PC-9 (cell line): ENCODE measurements at regions not wholly inside any gene's neighbourhood (a gene's known extent, or its start where the extent isn't known, plus 50 kb on each side); places are given as distances from the start of the nearest gene placed in this dataset.

Source experiments
- BruUV-seq: library from RNA; stranded (reverse); fragments of 400-500 nt; replicated peaks from 2 replicates; lab custom pipeline; 2021; lab: Mats Ljungman, UMichigan
- CTCF ChIA-PET: fragments of 300-600 bp; sonication (Branson Sonifier 250); formaldehyde crosslinking; loops from one replicate; lab custom pipeline; 2022; ENCODE audit warnings: antibody characterized with exemption; lab: Charles Lee
- POLR2A ChIA-PET: fragments of 300-600 bp; sonication (Branson Sonifier 250); formaldehyde crosslinking; loops from one replicate; lab custom pipeline; 2022; ENCODE audit warnings: antibody characterized with exemption; ENCODE audit not compliant: unreplicated experiment; lab: Charles Lee
- DNase-seq, 2 experiments: peaks; one replicate each; pipeline versions ENCODE4 v3.0.0 to v3.0.0-alpha.2; 2015 to 2022; ENCODE audit warnings: mixed read lengths in 1 of 2
- H2AFZ ChIP-seq: fragments of 200-600 bp; sonication (generic); 2 replicates; pipeline ENCODE4 v1.8.1; 2017; ENCODE audit warnings: antibody characterized with exemption
- H3F3A ChIP-seq: fragments of 200-600 bp; sonication (generic); 2 replicates; pipeline ENCODE4 v1.8.1; 2017; ENCODE audit warnings: antibody characterized with exemption, mild to moderate bottlenecking, low read depth; ENCODE audit not compliant: insufficient read depth
- H3K27ac ChIP-seq: fragments of 200-600 bp; sonication (generic); 2 replicates; pipeline ENCODE4 v1.6.1; 2016; ENCODE audit warnings: mixed run types
- H3K27me3 ChIP-seq: fragments of 200-600 bp; sonication (generic); 2 replicates; pipeline ENCODE4 v1.6.1; 2016; ENCODE audit warnings: low read depth, mixed run types; ENCODE audit not compliant: insufficient read depth
- H3K36me3 ChIP-seq: fragments of 200-600 bp; sonication (generic); 2 replicates; pipeline ENCODE4 v1.6.1; 2016; ENCODE audit warnings: low read depth, mixed run types
- H3K4me1 ChIP-seq: fragments of 200-600 bp; sonication (generic); replicated peaks from 2 replicates; pipeline ENCODE4 v1.6.1; 2016; ENCODE audit warnings: mixed run types; ENCODE audit not compliant: insufficient read depth
- H3K4me2 ChIP-seq: fragments of 200-600 bp; sonication (generic); 2 replicates; pipeline ENCODE4 v1.6.1; 2017; ENCODE audit warnings: mixed run types
- H3K4me3 ChIP-seq: fragments of 200-600 bp; sonication (generic); 2 replicates; pipeline ENCODE4 v1.6.1; 2016; ENCODE audit warnings: mixed run types
- H3K79me2 ChIP-seq: fragments of 200-600 bp; sonication (generic); 2 replicates; pipeline ENCODE4 v1.6.1; 2017; ENCODE audit warnings: low read depth, mixed run types
- H3K9me2 ChIP-seq: fragments of 200-600 bp; sonication (generic); 2 replicates; pipeline ENCODE4 v1.8.1; 2017; ENCODE audit warnings: mild to moderate bottlenecking; ENCODE audit not compliant: insufficient read depth
- H3K9me3 ChIP-seq: fragments of 200-600 bp; sonication (generic); 2 replicates; pipeline ENCODE4 v1.8.1; 2016; ENCODE audit warnings: low read depth; ENCODE audit not compliant: insufficient read depth
- H4K20me1 ChIP-seq: fragments of 200-600 bp; sonication (generic); 2 replicates; pipeline ENCODE4 v1.8.1; 2017; ENCODE audit not compliant: insufficient read depth
- EZH2 ChIP-seq: fragments of 200-600 bp; sonication (generic); IDR thresholded peaks from 2 replicates; pipeline ENCODE4 v1.8.0; 2017; ENCODE audit warnings: antibody characterized with exemption, low read depth
- intact Hi-C: fragments of 100-400 bp; cut with micrococcal nuclease; formaldehyde crosslinking; loops from one replicate; pipeline ENCODE4 v1.10.0; 2022; ENCODE audit not compliant: unreplicated experiment
- TF ChIP-seq, protein P1 (sequence below): fragments of 200-600 bp; sonication (generic); conservative IDR thresholded peaks from 2 replicates; pipeline ENCODE4 v1.6.1; 2017; ENCODE audit warnings: mixed run types, antibody characterized with exemption, mild to moderate bottlenecking, moderate library complexity

DNA sequence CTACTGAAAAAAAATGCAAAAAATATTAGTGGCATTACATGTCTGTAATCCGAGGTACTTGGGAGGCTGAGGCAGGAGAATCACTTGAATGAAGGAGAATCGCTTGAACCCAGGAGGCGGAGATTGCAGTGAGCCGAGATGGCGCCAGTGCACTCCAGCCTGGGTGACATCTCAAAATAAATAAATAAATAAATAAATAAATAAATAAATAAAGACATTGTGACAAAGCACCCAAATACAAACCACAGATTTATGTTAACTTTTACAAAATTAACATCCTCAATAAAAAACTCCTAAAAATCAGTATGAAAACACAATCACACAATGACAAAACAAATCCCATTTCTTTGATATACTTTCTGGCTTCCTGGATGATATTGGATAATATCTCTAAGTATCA lies 808.3 kb downstream of the REEP3 start:
- Histone ChIP-seq H3K79me2 (no peaks in the 10 kb centered on the region), H4K20me1 (no peaks in the 10 kb centered on the region), H3K4me1 (no peaks in the 10 kb centered on the region; the same call in 1 of the 2 replicates), H3K4me3 (no peak overlapping the region), H3K36me3 (no peaks in the 10 kb centered on the region), H3F3A (no peaks in the 10 kb centered on the region), H3K27ac (no peak overlapping the region), H3K9me2 (no peaks in the 10 kb centered on the region), H3K4me2 (no peak overlapping the region), H3K9me3 (no peaks in the 10 kb centered on the region), H2AFZ (no peak overlapping the region), H3K27me3 (no peaks in the 10 kb centered on the region)
- DNase-seq, result no peak
- no TSS peak for BruUV-seq
- intact Hi-C loops, result loop anchor here (5.0 kb wide), 1 partner anchor 1293 kb away; no protein-coding TSS in a partner anchor
- POLR2A ChIA-PET, result no interaction called here
- CTCF ChIA-PET, result no interaction called here
- no peak for TF ChIP-seq EZH2
- TF ChIP-seq, protein P1, sequence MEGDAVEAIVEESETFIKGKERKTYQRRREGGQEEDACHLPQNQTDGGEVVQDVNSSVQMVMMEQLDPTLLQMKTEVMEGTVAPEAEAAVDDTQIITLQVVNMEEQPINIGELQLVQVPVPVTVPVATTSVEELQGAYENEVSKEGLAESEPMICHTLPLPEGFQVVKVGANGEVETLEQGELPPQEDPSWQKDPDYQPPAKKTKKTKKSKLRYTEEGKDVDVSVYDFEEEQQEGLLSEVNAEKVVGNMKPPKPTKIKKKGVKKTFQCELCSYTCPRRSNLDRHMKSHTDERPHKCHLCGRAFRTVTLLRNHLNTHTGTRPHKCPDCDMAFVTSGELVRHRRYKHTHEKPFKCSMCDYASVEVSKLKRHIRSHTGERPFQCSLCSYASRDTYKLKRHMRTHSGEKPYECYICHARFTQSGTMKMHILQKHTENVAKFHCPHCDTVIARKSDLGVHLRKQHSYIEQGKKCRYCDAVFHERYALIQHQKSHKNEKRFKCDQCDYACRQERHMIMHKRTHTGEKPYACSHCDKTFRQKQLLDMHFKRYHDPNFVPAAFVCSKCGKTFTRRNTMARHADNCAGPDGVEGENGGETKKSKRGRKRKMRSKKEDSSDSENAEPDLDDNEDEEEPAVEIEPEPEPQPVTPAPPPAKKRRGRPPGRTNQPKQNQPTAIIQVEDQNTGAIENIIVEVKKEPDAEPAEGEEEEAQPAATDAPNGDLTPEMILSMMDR, result no peak

DNA sequence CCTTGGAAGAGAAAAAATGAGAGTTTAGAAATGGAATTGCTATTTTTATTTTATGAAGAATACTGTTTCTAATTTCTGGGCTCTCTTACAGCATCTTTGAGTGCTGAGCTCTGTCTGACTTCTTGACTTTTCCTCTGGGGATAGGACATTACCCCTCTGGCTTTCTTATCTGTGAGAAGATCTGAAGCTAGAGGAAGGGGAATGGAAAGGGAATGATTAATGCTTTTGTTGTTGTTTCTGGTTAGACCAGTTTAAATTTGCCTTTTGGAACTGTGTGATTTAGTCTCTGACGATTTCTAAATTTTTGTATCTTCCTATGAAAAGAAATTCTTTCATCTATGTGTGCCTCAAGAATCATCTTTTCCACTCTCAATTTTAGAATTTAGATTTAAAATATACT lies 811.4 kb downstream of the REEP3 start:
- DNase-seq, result no peak
- intact Hi-C loops, result no loop called here
- H2AFZ ChIP-seq, result no peak overlapping the region
- no peaks in the 10 kb centered on the region for H3F3A ChIP-seq
- no peaks in the 10 kb centered on the region for H3K27me3 ChIP-seq
- H3K4me2 ChIP-seq, result no peak overlapping the region
- CTCF ChIA-PET, result no interaction called here
- BruUV-seq, result no TSS peak
- POLR2A ChIA-PET, result no interaction called here
- H3K79me2 ChIP-seq, result no peaks in the 10 kb centered on the region
- TF ChIP-seq EZH2, result no peak
- TF ChIP-seq, protein P1, result no peak
- H3K4me1 ChIP-seq, result no peaks in the 10 kb centered on the region; the same call in 1 of the 2 replicates
- no peaks in the 10 kb centered on the region for H3K9me3 ChIP-seq
- H3K36me3 ChIP-seq, result no peaks in the 10 kb centered on the region
- H3K4me3 ChIP-seq, result no peak overlapping the region
- H3K9me2 ChIP-seq, result no peaks in the 10 kb centered on the region
- H3K27ac ChIP-seq, result no peak overlapping the region
- H4K20me1 ChIP-seq, result no peaks in the 10 kb centered on the region

DNA sequence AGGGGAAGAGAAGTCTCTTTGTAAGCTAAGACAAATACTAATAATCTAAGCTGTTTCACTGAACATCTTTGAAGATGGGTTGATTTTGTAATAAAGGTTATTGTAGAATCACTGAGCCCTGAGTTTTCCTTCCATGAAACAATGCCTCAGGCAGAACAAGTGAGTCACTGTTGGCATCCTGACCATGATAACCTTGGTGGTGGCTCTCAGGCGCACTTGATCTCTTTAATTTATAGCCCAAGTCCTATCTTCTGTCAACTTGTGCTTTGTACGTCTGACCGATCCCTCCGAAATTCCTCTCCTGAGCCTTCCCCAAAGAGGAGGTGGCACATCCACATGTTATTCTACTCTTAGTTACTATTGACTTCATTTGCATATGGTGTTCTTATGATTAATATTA lies 812.9 kb downstream of the REEP3 start:
- Histone ChIP-seq H3K36me3 (no peaks in the 10 kb centered on the region), H3K4me3 (no peak overlapping the region), H2AFZ (no peak overlapping the region), H3K9me3 (no peaks in the 10 kb centered on the region), H3K4me1 (no peaks in the 10 kb centered on the region; the same call in 1 of the 2 replicates), H3K27ac (no peak overlapping the region), H4K20me1 (no peaks in the 10 kb centered on the region), H3K79me2 (no peaks in the 10 kb centered on the region), H3K9me2 (no peaks in the 10 kb centered on the region), H3K4me2 (no peak overlapping the region), H3K27me3 (no peaks in the 10 kb centered on the region), H3F3A (no peaks in the 10 kb centered on the region)
- POLR2A ChIA-PET, result no interaction called here
- no TSS peak for BruUV-seq
- CTCF ChIA-PET, result no interaction called here
- TF ChIP-seq, protein P1, result no peak
- TF ChIP-seq EZH2, result no peak
- intact Hi-C loops, result no loop called here
- DNase-seq, result peak in 1 of 2 experiments; percentile 11
